ENCODE measurements at regions not wholly inside any gene's neighbourhood (a gene's known extent, or its start where the extent isn't known, plus 50 kb on each side); places are given as distances from the start of the nearest gene placed in this dataset.

- FAIRE-seq, result no peak
- dilution Hi-C loops (cut with MboI; ENCODE audit: extremely low pct_ligation_motif_present, low sequenced_read_pairs), result no loop called here
- H3K9ac ChIP-seq (ENCODE audit: control insufficient read depth, extremely low read depth, insufficient read depth, low read length), result no peak overlapping the region
Measured at GRCh38 chr3:116524453-116525210, 79.3 kb upstream of the LSAMP start.

GRCh38 chr3:116552246-116552645, 107.0 kb upstream of the LSAMP start:
- H3K9ac ChIP-seq (ENCODE audit: control insufficient read depth, extremely low read depth, insufficient read depth, low read length), result no peak overlapping the region
- dilution Hi-C loops (cut with MboI; ENCODE audit: extremely low pct_ligation_motif_present, low sequenced_read_pairs), result no loop called here
- H3K4me1 ChIP-seq (ENCODE audit: control insufficient read depth, extremely low read depth, insufficient read depth, low read length), result no peaks in the 10 kb centered on the region
- FAIRE-seq (no peak), DNase-seq (ENCODE audit: low read depth, low spot score) (no peak)
- no peak overlapping the region for H2AFZ ChIP-seq (ENCODE audit: control insufficient read depth, low read length)
- H3K9me3 ChIP-seq (ENCODE audit: control insufficient read depth, low read depth, low read length), result no peaks in the 10 kb centered on the region
- no peaks in the 10 kb centered on the region for H4K20me1 ChIP-seq (ENCODE audit: control insufficient read depth, extremely low read depth, insufficient read depth, low read length)
- H3K27me3 ChIP-seq (ENCODE audit: control insufficient read depth, extremely low read depth, insufficient read depth, low read length), result no peaks in the 10 kb centered on the region
- TF ChIP-seq CTCF (optimal IDR thresholded peaks at IDR 0.05 in 1 of 3, IDR thresholded peaks at IDR 0.05 in 1 of 3, conservative IDR thresholded peaks at IDR 0.05 in 1 of 3; ENCODE audit: extremely low read depth in 1 of 3, insufficient read depth in 2 of 3, low read length in 3 of 3) (no peak), EZH2 (IDR thresholded peaks at IDR 0.05; ENCODE audit: low read length) (no peak)
- H3K4me2 ChIP-seq (ENCODE audit: control insufficient read depth, extremely low read depth, insufficient read depth, low read depth, low read length), result no peak overlapping the region
- no peaks in the 10 kb centered on the region for H3K36me3 ChIP-seq (ENCODE audit: control insufficient read depth in 2 of 2, extremely low read depth in 1 of 2, insufficient read depth in 2 of 2, low read length in 2 of 2)
- no peak overlapping the region for H3K4me3 ChIP-seq (ENCODE audit: control insufficient read depth in 2 of 3, extremely low read depth in 1 of 3, insufficient read depth in 2 of 3, low read depth in 1 of 3, low read length in 3 of 3)
- no peaks in the 10 kb centered on the region for H3K79me2 ChIP-seq (ENCODE audit: control insufficient read depth, insufficient read depth, low read length)
- H3K27ac ChIP-seq (ENCODE audit: control insufficient read depth, insufficient read depth, low read length), result no peak overlapping the region
- H3K9me1 ChIP-seq (ENCODE audit: control insufficient read depth, extremely low read depth, insufficient read depth, low read length), result no peaks in the 10 kb centered on the region

More at GRCh38 chr3:116524453-116525210, 79.3 kb upstream of the LSAMP start:
- no peaks in the 10 kb centered on the region for H3K36me3 ChIP-seq (ENCODE audit: control insufficient read depth in 2 of 2, extremely low read depth in 1 of 2, insufficient read depth in 2 of 2, low read length in 2 of 2)
- H3K27me3 ChIP-seq (ENCODE audit: control insufficient read depth, extremely low read depth, insufficient read depth, low read length), result no peaks in the 10 kb centered on the region
- DNase-seq (ENCODE audit: low read depth, low spot score), result no peak
- H2AFZ ChIP-seq (ENCODE audit: control insufficient read depth, low read length), result no peak overlapping the region
- no peaks in the 10 kb centered on the region for H3K4me1 ChIP-seq (ENCODE audit: control insufficient read depth, extremely low read depth, insufficient read depth, low read length)
- H4K20me1 ChIP-seq (ENCODE audit: control insufficient read depth, extremely low read depth, insufficient read depth, low read length), result no peaks in the 10 kb centered on the region
- H3K9me3 ChIP-seq (ENCODE audit: control insufficient read depth, low read depth, low read length), result no peaks in the 10 kb centered on the region
- no peaks in the 10 kb centered on the region for H3K79me2 ChIP-seq (ENCODE audit: control insufficient read depth, insufficient read depth, low read length)
- TF ChIP-seq CTCF (optimal IDR thresholded peaks at IDR 0.05 in 1 of 3, IDR thresholded peaks at IDR 0.05 in 1 of 3, conservative IDR thresholded peaks at IDR 0.05 in 1 of 3; ENCODE audit: extremely low read depth in 1 of 3, insufficient read depth in 2 of 3, low read length in 3 of 3) (no peak), EZH2 (IDR thresholded peaks at IDR 0.05; ENCODE audit: low read length) (no peak)
- no peak overlapping the region for H3K4me3 ChIP-seq (ENCODE audit: control insufficient read depth in 2 of 3, extremely low read depth in 1 of 3, insufficient read depth in 2 of 3, low read depth in 1 of 3, low read length in 3 of 3)
- no peak overlapping the region for H3K4me2 ChIP-seq (ENCODE audit: control insufficient read depth, extremely low read depth, insufficient read depth, low read depth, low read length)
- no peaks in the 10 kb centered on the region for H3K9me1 ChIP-seq (ENCODE audit: control insufficient read depth, extremely low read depth, insufficient read depth, low read length)
- H3K27ac ChIP-seq (ENCODE audit: control insufficient read depth, insufficient read depth, low read length), result no peak overlapping the region
